ENCODE measurements at regions not wholly inside any gene's neighbourhood (a gene's known extent, or its start where the extent isn't known, plus 50 kb on each side); places are given as distances from the start of the nearest gene placed in this dataset.

- FAIRE-seq (no peak), DNase-seq (ENCODE audit: insufficient read length, low spot score) (no peak)
- no peak for TF ChIP-seq POLR2AphosphoS5 (IDR thresholded peaks at IDR 0.05; ENCODE audit: low read depth, low read length)
- no peak for TF ChIP-seq PAX5 (IDR thresholded peaks at IDR 0.05; ENCODE audit: insufficient read depth, low read length, severe bottlenecking)
- TF ChIP-seq SPI1 (IDR thresholded peaks at IDR 0.05; ENCODE audit: low read depth, low read length), result no peak
- TF ChIP-seq POU2F2 (IDR thresholded peaks at IDR 0.05; ENCODE audit: low read depth, low read length), result no peak
- no peak for TF ChIP-seq TAF1 (IDR thresholded peaks at IDR 0.05; ENCODE audit: low read depth, low read length)
- no peak for TF ChIP-seq POLR2A (IDR thresholded peaks at IDR 0.05; ENCODE audit: low read depth, low read length)
These were observed 115.9 kb upstream of the CHRM3 start for GRCh38 chr1:239270509-239270908.

DNA sequence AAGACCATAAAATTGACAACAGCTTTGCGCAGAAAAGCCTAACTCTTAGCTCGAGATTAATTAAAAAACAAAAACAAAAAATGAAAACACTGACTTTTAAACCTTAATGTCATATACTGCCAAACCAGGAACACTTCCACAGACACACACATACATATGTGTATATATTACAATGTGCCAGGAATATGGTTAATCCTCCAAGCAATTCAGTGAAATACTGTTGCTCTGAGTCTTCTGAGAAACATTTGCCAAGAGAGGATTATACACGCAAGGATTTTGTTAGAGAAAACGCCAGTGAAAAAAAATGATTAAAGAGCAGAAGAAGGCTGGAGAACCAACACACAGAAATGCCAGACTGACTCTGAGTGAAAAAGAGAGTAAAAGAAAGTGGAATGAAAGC, 116.7 kb upstream of the CHRM3 start:
- FAIRE-seq (no peak), DNase-seq (ENCODE audit: insufficient read length, low spot score) (no peak)
- no peak for TF ChIP-seq TAF1 (IDR thresholded peaks at IDR 0.05; ENCODE audit: low read depth, low read length)
- no peak for TF ChIP-seq POLR2A (IDR thresholded peaks at IDR 0.05; ENCODE audit: low read depth, low read length)
- no peak for TF ChIP-seq PAX5 (IDR thresholded peaks at IDR 0.05; ENCODE audit: insufficient read depth, low read length, severe bottlenecking)
- TF ChIP-seq SPI1 (IDR thresholded peaks at IDR 0.05; ENCODE audit: low read depth, low read length), result no peak
- no peak for TF ChIP-seq POLR2AphosphoS5 (IDR thresholded peaks at IDR 0.05; ENCODE audit: low read depth, low read length)
- no peak for TF ChIP-seq POU2F2 (IDR thresholded peaks at IDR 0.05; ENCODE audit: low read depth, low read length)

- FAIRE-seq (no peak), DNase-seq (ENCODE audit: insufficient read length, low spot score) (no peak)
- TF ChIP-seq POLR2AphosphoS5 (IDR thresholded peaks at IDR 0.05; ENCODE audit: low read depth, low read length), result no peak
- no peak for TF ChIP-seq SPI1 (IDR thresholded peaks at IDR 0.05; ENCODE audit: low read depth, low read length)
- TF ChIP-seq POU2F2 (IDR thresholded peaks at IDR 0.05; ENCODE audit: low read depth, low read length), result no peak
These were observed 117.4 kb upstream of the CHRM3 start for GRCh38 chr1:239268941-239269340.

- no peak for TF ChIP-seq POU2F2 (IDR thresholded peaks at IDR 0.05; ENCODE audit: low read depth, low read length)
- no peak for DNase-seq (ENCODE audit: insufficient read length, low spot score)
- no peak for FAIRE-seq
These were observed 118.4 kb upstream of the CHRM3 start for GRCh38 chr1:239268007-239268406.

DNA sequence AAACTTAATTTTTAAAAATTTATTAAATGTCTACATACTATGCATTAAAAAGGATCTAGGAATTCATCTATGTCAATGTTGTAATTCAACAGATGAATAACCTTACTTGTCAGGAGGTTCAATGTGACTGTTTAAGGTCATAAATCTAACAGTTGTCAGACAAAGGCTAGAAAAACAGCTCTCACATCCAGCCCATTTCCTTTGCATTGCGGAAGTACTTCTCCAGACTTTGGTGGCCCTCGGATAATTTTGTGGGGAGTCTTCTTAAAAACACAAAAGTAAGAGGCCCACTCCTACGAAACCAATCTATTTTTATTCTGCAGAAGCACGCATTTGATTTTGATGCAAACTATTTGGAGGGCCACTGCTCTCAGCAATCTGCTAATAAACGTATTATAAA, 122.6 kb upstream of the CHRM3 start:
- FAIRE-seq (no peak), DNase-seq (ENCODE audit: insufficient read length, low spot score) (no peak)
- no peak for TF ChIP-seq POLR2A (IDR thresholded peaks at IDR 0.05; ENCODE audit: low read depth, low read length)

DNA sequence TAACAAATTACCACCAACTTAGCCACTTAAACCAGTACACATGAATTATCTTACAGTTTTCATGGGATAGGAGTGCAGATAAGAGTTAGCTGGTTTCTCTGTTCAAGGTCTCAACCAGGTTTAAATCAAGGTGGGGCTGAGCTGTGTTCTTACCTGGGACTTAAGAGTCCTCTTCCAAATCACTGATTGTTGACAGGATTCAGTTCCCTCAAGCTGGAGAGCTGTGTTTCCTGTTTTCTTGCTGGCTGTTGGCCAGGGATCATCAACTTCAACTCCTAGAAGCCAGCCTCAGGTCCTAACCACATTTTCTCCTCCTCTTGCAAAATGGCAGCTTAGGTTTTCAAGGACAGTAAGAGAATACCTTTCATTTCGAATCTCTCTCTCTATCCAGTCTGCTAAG, 123.8 kb upstream of the CHRM3 start:
- TF ChIP-seq POLR2AphosphoS5 (IDR thresholded peaks at IDR 0.05; ENCODE audit: low read depth, low read length) (no peak), POLR2A (IDR thresholded peaks at IDR 0.05; ENCODE audit: low read depth, low read length) (no peak), SPI1 (IDR thresholded peaks at IDR 0.05; ENCODE audit: low read depth, low read length) (no peak), POU2F2 (IDR thresholded peaks at IDR 0.05; ENCODE audit: low read depth, low read length) (no peak), PAX5 (IDR thresholded peaks at IDR 0.05; ENCODE audit: insufficient read depth, low read length, severe bottlenecking) (no peak), TAF1 (IDR thresholded peaks at IDR 0.05; ENCODE audit: low read depth, low read length) (no peak)
- DNase-seq (ENCODE audit: insufficient read length, low spot score), result no peak
- FAIRE-seq, result no peak

- FAIRE-seq, result no peak
- TF ChIP-seq PAX5 (IDR thresholded peaks at IDR 0.05; ENCODE audit: insufficient read depth, low read length, severe bottlenecking), result no peak
- no peak for TF ChIP-seq POU2F2 (IDR thresholded peaks at IDR 0.05; ENCODE audit: low read depth, low read length)
- TF ChIP-seq POLR2A (IDR thresholded peaks at IDR 0.05; ENCODE audit: low read depth, low read length), result no peak
- TF ChIP-seq TAF1 (IDR thresholded peaks at IDR 0.05; ENCODE audit: low read depth, low read length), result no peak
- no peak for TF ChIP-seq POLR2AphosphoS5 (IDR thresholded peaks at IDR 0.05; ENCODE audit: low read depth, low read length)
- TF ChIP-seq SPI1 (IDR thresholded peaks at IDR 0.05; ENCODE audit: low read depth, low read length), result no peak
- DNase-seq (ENCODE audit: insufficient read length, low spot score), result no peak
These were observed 124.8 kb upstream of the CHRM3 start for GRCh38 chr1:239261521-239261920.

DNA sequence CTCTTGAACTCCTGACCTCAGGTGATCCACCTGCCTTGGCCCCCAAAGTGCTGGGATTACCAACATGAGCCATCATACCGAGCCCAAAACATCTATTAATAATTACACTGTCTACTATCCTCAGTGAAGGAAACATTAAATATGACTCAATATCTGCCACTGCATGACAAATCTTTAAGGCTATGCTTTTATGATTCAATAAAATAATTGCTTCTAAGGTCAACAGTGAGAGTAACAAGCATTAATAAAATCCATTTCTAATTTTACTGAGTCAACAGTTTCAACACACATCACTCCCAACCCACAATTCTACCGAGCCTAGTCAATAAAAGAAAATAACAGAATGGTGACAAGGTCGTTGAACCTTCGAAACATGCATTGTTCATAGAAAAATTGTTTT, 125.5 kb upstream of the CHRM3 start:
- no peak for FAIRE-seq
- DNase-seq (ENCODE audit: insufficient read length, low spot score), result no peak
- TF ChIP-seq TAF1 (IDR thresholded peaks at IDR 0.05; ENCODE audit: low read depth, low read length) (no peak), POLR2AphosphoS5 (IDR thresholded peaks at IDR 0.05; ENCODE audit: low read depth, low read length) (no peak), PAX5 (IDR thresholded peaks at IDR 0.05; ENCODE audit: insufficient read depth, low read length, severe bottlenecking) (no peak), POLR2A (IDR thresholded peaks at IDR 0.05; ENCODE audit: low read depth, low read length) (no peak), POU2F2 (IDR thresholded peaks at IDR 0.05; ENCODE audit: low read depth, low read length) (no peak), SPI1 (IDR thresholded peaks at IDR 0.05; ENCODE audit: low read depth, low read length) (no peak)

DNA sequence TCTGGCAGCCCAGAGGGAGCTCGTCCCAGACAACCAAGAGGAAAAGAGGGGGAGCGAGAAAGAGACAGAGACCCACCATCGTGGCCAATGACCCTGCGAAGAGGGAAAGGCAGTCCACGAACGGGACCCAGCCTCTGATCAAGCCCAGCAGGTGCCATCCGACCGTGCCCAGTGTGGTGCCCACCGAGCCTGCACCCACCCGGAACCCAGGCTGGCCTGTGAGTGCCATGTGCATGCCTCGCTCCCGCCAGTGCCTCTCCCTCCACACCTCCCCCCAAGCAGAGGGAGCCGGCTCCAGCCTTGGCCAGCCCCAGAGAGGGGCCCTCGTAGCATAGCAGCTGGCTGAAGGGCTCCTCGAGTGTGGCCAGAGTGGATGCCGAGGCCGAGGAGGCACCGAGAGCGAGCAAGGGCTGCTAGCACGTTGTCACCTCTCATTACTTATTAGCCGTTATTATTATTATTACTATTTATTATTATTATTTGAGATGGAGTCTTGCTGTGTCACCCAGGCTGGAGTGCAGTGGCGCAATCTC, 130.7 kb upstream of the CHRM3 start:
- TF ChIP-seq POU2F2 (IDR thresholded peaks at IDR 0.05; ENCODE audit: low read depth, low read length), result no peak
- TF ChIP-seq POLR2AphosphoS5 (IDR thresholded peaks at IDR 0.05; ENCODE audit: low read depth, low read length), result no peak
- no peak for TF ChIP-seq POLR2A (IDR thresholded peaks at IDR 0.05; ENCODE audit: low read depth, low read length)
- no peak for TF ChIP-seq PAX5 (IDR thresholded peaks at IDR 0.05; ENCODE audit: insufficient read depth, low read length, severe bottlenecking)
- TF ChIP-seq SPI1 (IDR thresholded peaks at IDR 0.05; ENCODE audit: low read depth, low read length), result no peak
- TF ChIP-seq TAF1 (IDR thresholded peaks at IDR 0.05; ENCODE audit: low read depth, low read length), result no peak
- no peak for FAIRE-seq
- DNase-seq (ENCODE audit: insufficient read length, low spot score), result no peak

- no peak for DNase-seq (ENCODE audit: insufficient read length, low spot score)
- FAIRE-seq, result no peak
- no peak for TF ChIP-seq SPI1 (IDR thresholded peaks at IDR 0.05; ENCODE audit: low read depth, low read length)
- TF ChIP-seq POLR2A (IDR thresholded peaks at IDR 0.05; ENCODE audit: low read depth, low read length), result no peak
- TF ChIP-seq POLR2AphosphoS5 (IDR thresholded peaks at IDR 0.05; ENCODE audit: low read depth, low read length), result no peak
- TF ChIP-seq TAF1 (IDR thresholded peaks at IDR 0.05; ENCODE audit: low read depth, low read length), result no peak
- TF ChIP-seq POU2F2 (IDR thresholded peaks at IDR 0.05; ENCODE audit: low read depth, low read length), result no peak
- TF ChIP-seq PAX5 (IDR thresholded peaks at IDR 0.05; ENCODE audit: insufficient read depth, low read length, severe bottlenecking), result no peak
These were observed 131.4 kb upstream of the CHRM3 start for GRCh38 chr1:239254999-239255398.

DNA sequence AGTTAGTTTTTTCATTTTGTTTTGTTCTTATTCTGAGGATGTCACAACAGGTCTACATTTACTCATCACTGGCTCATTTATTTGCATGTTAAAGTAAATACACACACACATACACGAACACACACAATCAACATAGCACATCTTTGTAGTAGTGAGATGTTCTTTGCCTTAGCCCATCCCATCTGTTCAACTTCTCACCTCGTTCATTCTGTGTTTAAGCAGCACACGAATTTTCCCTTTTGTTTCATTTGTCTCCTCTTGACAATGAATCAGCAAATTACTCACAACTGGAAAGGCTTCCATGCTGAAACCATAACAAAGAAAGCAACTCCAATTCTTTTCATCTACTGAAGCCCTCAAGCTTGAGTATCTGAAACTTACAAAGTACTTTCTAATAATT, 133.3 kb upstream of the CHRM3 start:
- no peak for FAIRE-seq

More for the DNA sequence above, 133.3 kb upstream of the CHRM3 start:
- no peak for DNase-seq (ENCODE audit: insufficient read length, low spot score)
- TF ChIP-seq SPI1 (IDR thresholded peaks at IDR 0.05; ENCODE audit: low read depth, low read length), result no peak
- TF ChIP-seq POU2F2 (IDR thresholded peaks at IDR 0.05; ENCODE audit: low read depth, low read length), result no peak
- no peak for TF ChIP-seq POLR2AphosphoS5 (IDR thresholded peaks at IDR 0.05; ENCODE audit: low read depth, low read length)
- TF ChIP-seq TAF1 (IDR thresholded peaks at IDR 0.05; ENCODE audit: low read depth, low read length), result no peak
- TF ChIP-seq POLR2A (IDR thresholded peaks at IDR 0.05; ENCODE audit: low read depth, low read length), result no peak
- TF ChIP-seq PAX5 (IDR thresholded peaks at IDR 0.05; ENCODE audit: insufficient read depth, low read length, severe bottlenecking), result no peak

All from GM12891 (cell line).